ENCODE measurements at regions not wholly inside any gene's neighbourhood (a gene's known extent, or its start where the extent isn't known, plus 50 kb on each side); places are given as distances from the start of the nearest gene placed in this dataset.

DNA sequence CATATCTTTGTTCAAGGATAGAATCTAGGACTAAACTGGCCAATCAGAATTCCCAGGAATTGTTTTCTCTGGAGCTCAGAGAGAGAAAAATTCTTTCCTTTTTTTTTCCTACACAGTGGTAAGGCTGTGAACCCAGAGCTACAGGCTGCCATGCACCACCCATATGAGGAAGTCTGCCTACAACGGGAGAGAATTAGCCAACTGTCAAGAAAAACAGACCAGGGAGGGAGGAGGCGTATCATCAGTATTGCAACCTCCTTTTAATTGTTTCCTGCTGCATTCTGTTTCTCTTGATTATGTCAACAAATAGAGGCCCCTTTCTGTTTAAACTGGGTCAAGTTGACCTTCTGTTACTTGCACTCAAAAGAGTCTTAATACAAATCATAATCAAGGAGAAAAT, 176.5 kb upstream of the UBASH3B start:
- H3K36me3 ChIP-seq (ENCODE audit: control insufficient read depth in 2 of 2, insufficient read depth in 2 of 2, low read length in 1 of 2): no peaks in the 10 kb centered on the region
- DNase-seq (ENCODE audit: low read depth in 6 of 9, low spot score in 9 of 9): no peak
- no peaks in the 10 kb centered on the region for H3K4me1 ChIP-seq (ENCODE audit: control insufficient read depth in 2 of 2, insufficient read depth in 2 of 2, low read length in 2 of 2)
- H3K9me3 ChIP-seq (ENCODE audit: control insufficient read depth in 2 of 2, insufficient read depth in 1 of 2, low read length in 1 of 2): no peaks in the 10 kb centered on the region
- H3K4me3 ChIP-seq (ENCODE audit: low read length in 2 of 2): no peak overlapping the region
- WGBS: 78% methylated on average over 2 of the region's 2 CpGs
- H3K27ac ChIP-seq (ENCODE audit: low read depth in 1 of 2, low read length in 1 of 2): no peak overlapping the region
- H3K27me3 ChIP-seq (ENCODE audit: control insufficient read depth in 2 of 2, insufficient read depth in 1 of 2, low read length in 1 of 2): no peaks in the 10 kb centered on the region

DNA sequence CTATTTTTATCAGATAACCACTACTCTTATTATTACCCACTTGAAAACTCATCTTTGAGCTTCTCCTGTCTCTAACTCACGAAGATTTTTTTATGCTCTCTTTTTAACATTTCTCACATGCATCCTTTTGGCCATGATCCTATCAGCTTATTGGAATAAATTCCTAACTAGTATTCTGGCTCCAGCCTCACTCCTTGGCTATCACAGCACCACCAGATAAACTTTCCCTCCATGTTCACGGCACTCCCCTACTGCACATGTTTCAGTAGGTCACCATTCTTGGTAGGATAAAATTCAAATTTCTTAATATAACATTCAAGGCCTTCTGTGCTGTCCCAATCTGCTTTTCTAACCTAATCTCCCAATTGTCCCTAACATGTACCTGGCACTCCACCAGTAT, 186.6 kb upstream of the UBASH3B start:
- Histone ChIP-seq H3K4me3 (ENCODE audit: low read length in 2 of 2) (no peak overlapping the region), H3K4me1 (ENCODE audit: control insufficient read depth in 2 of 2, insufficient read depth in 2 of 2, low read length in 2 of 2) (no peaks in the 10 kb centered on the region), H3K36me3 (ENCODE audit: control insufficient read depth in 2 of 2, insufficient read depth in 2 of 2, low read length in 1 of 2) (no peaks in the 10 kb centered on the region), H3K27me3 (ENCODE audit: control insufficient read depth in 2 of 2, insufficient read depth in 1 of 2, low read length in 1 of 2) (no peaks in the 10 kb centered on the region), H3K27ac (ENCODE audit: low read depth in 1 of 2, low read length in 1 of 2) (no peak overlapping the region), H3K9me3 (ENCODE audit: control insufficient read depth in 2 of 2, insufficient read depth in 1 of 2, low read length in 1 of 2) (no peaks in the 10 kb centered on the region)
- 88% methylated on average over 2 of the region's 2 CpGs for WGBS
- no peak for DNase-seq (ENCODE audit: low read depth in 6 of 9, low spot score in 9 of 9)

DNA sequence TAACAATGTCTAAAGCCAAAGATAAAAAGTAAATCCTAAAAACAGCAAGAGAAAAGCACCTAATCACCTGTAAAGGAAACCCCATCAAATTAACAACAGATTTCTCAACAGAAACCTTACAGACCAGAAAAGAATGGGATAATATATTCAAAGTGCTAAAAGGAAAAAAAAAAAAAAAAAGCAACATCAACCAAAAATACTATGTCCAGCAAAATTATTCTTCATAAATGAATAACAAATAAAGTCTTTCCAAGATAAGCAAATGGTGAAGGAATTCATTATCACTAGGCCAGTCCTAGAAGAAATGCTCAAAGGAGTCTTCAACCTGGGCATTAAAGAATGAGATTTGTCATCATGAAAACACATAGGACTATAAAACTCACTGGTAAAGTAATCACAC, 192.0 kb upstream of the UBASH3B start:
- no peaks in the 10 kb centered on the region for H3K36me3 ChIP-seq (ENCODE audit: control insufficient read depth in 2 of 2, insufficient read depth in 2 of 2, low read length in 1 of 2)
- no peak for DNase-seq (ENCODE audit: low read depth in 6 of 9, low spot score in 9 of 9)
- H3K4me3 ChIP-seq (ENCODE audit: low read length in 2 of 2): no peak overlapping the region
- no peak overlapping the region for H3K27ac ChIP-seq (ENCODE audit: low read depth in 1 of 2, low read length in 1 of 2)
- H3K4me1 ChIP-seq (ENCODE audit: control insufficient read depth in 2 of 2, insufficient read depth in 2 of 2, low read length in 2 of 2): no peaks in the 10 kb centered on the region
- H3K27me3 ChIP-seq (ENCODE audit: control insufficient read depth in 2 of 2, insufficient read depth in 1 of 2, low read length in 1 of 2): no peaks in the 10 kb centered on the region
- no peaks in the 10 kb centered on the region for H3K9me3 ChIP-seq (ENCODE audit: control insufficient read depth in 2 of 2, insufficient read depth in 1 of 2, low read length in 1 of 2)

DNA sequence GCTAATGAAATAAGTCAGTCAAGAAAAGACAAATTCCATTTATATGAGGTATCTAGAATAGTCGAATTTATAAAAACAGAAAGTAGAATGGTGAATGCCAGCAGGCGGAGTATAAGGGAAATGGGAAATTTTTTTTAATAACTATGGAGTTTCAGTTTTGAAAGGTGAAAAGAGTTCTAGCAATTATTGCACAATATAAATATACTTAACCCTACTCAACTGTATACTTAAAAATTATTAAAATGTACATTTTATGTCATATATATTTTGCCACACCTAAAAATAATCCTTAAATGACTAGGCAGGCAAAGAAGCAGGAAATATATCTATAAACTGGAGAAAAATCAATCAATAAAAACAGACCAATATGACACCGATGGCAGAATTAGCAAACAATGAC, 196.5 kb upstream of the UBASH3B start:
- no peak for DNase-seq (ENCODE audit: low read depth in 6 of 9, low spot score in 9 of 9)
- no peaks in the 10 kb centered on the region for H3K9me3 ChIP-seq (ENCODE audit: control insufficient read depth in 2 of 2, insufficient read depth in 1 of 2, low read length in 1 of 2)
- H3K27ac ChIP-seq (ENCODE audit: low read depth in 1 of 2, low read length in 1 of 2): no peak overlapping the region
- WGBS: 98% methylated on average over 3 of the region's 3 CpGs
- no peaks in the 10 kb centered on the region for H3K4me1 ChIP-seq (ENCODE audit: control insufficient read depth in 2 of 2, insufficient read depth in 2 of 2, low read length in 2 of 2)
- no peak overlapping the region for H3K4me3 ChIP-seq (ENCODE audit: low read length in 2 of 2)
- H3K27me3 ChIP-seq (ENCODE audit: control insufficient read depth in 2 of 2, insufficient read depth in 1 of 2, low read length in 1 of 2): no peaks in the 10 kb centered on the region
- H3K36me3 ChIP-seq (ENCODE audit: control insufficient read depth in 2 of 2, insufficient read depth in 2 of 2, low read length in 1 of 2): no peaks in the 10 kb centered on the region

DNA sequence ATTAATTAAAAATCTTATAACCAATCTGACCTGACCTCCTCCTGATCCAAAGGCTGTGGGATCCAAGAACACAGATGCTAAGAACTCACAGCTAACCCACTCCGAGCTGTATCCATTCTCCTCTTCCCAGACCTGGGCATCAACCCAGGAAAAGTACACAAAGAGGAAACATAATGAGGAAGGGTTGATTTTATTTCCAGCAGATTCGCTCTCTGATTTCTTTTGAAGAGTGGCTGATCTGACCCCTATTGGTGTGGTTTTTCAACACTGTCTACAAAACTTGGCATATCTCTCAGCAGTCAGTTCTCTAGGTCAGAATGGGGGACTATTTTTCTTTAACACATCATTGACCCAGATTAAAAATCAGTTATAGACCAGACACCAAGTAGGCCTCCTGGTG, 201.9 kb upstream of the UBASH3B start:
- no peaks in the 10 kb centered on the region for H3K9me3 ChIP-seq (ENCODE audit: control insufficient read depth in 2 of 2, insufficient read depth in 1 of 2, low read length in 1 of 2)
- H3K36me3 ChIP-seq (ENCODE audit: control insufficient read depth in 2 of 2, insufficient read depth in 2 of 2, low read length in 1 of 2): no peaks in the 10 kb centered on the region
- no peak for DNase-seq (ENCODE audit: low read depth in 6 of 9, low spot score in 9 of 9)
- 91% methylated on average over 2 of the region's 2 CpGs for WGBS
- H3K27me3 ChIP-seq (ENCODE audit: control insufficient read depth in 2 of 2, insufficient read depth in 1 of 2, low read length in 1 of 2): no peaks in the 10 kb centered on the region
- no peak overlapping the region for H3K27ac ChIP-seq (ENCODE audit: low read depth in 1 of 2, low read length in 1 of 2)
- H3K4me3 ChIP-seq (ENCODE audit: low read length in 2 of 2): no peak overlapping the region
- H3K4me1 ChIP-seq (ENCODE audit: control insufficient read depth in 2 of 2, insufficient read depth in 2 of 2, low read length in 2 of 2): no peaks in the 10 kb centered on the region

DNA sequence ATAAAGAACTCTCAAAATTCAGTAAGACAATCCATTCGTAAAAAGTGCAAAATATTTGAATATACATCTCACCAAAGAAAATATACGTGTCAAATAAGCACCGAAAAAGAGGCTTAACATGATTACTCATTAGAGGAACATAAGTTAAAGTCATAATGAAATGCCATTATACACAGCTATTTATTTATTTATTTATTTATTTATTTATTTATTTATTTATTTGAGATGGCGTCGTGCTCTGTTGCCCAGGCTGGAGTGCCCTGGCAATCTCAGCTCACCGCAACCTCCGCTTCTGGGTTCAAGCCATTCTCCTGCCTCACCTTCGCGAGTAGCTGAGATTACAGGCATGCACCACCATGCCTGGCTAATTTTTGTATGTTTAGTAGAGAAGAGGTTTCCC, 203.6 kb upstream of the UBASH3B start:
- no peaks in the 10 kb centered on the region for H3K27me3 ChIP-seq (ENCODE audit: control insufficient read depth in 2 of 2, insufficient read depth in 1 of 2, low read length in 1 of 2)
- no peaks in the 10 kb centered on the region for H3K4me1 ChIP-seq (ENCODE audit: control insufficient read depth in 2 of 2, insufficient read depth in 2 of 2, low read length in 2 of 2)
- DNase-seq (ENCODE audit: low read depth in 6 of 9, low spot score in 9 of 9): no peak
- 97% methylated on average over 9 of the region's 9 CpGs for WGBS
- no peaks in the 10 kb centered on the region for H3K36me3 ChIP-seq (ENCODE audit: control insufficient read depth in 2 of 2, insufficient read depth in 2 of 2, low read length in 1 of 2)
- no peaks in the 10 kb centered on the region for H3K9me3 ChIP-seq (ENCODE audit: control insufficient read depth in 2 of 2, insufficient read depth in 1 of 2, low read length in 1 of 2)
- H3K27ac ChIP-seq (ENCODE audit: low read depth in 1 of 2, low read length in 1 of 2): no peak overlapping the region
- no peak overlapping the region for H3K4me3 ChIP-seq (ENCODE audit: low read length in 2 of 2)

DNA sequence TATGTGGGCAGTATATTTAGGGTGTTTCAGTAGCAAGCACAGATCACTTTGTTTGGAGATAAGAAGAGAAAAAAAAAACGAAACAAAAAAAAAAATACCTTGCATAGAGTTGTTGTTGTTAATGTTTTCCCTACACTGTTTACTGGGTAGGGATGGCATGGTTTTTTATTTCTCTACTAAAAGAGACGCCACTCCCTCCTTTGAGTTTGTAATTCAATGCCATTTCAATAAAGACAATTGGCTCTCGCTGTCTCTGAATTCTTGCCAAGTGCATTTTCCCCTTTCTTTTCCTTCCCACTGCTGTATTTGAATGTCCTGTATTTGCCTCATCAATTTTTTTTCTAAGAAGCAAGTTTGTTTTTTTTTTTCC, 213.9 kb upstream of the UBASH3B start:
- Histone ChIP-seq H3K4me3 (ENCODE audit: low read length in 2 of 2) (peak overlapping the region in 1 of 2 donors; percentile 2), H3K36me3 (ENCODE audit: control insufficient read depth in 2 of 2, insufficient read depth in 2 of 2, low read length in 1 of 2) (no peaks in the 10 kb centered on the region), H3K27ac (ENCODE audit: low read depth in 1 of 2, low read length in 1 of 2) (no peak overlapping the region), H3K4me1 (ENCODE audit: control insufficient read depth in 2 of 2, insufficient read depth in 2 of 2, low read length in 2 of 2) (peaks cover 0 to 6% of the 10 kb centered on the region in 2 donors), H3K27me3 (ENCODE audit: control insufficient read depth in 2 of 2, insufficient read depth in 1 of 2, low read length in 1 of 2) (peaks cover 2 to 28% of the 10 kb centered on the region in 2 donors), H3K9me3 (ENCODE audit: control insufficient read depth in 2 of 2, insufficient read depth in 1 of 2, low read length in 1 of 2) (no peaks in the 10 kb centered on the region)
- WGBS: 64% methylated on average over 3 of the region's 3 CpGs
- no peak for DNase-seq (ENCODE audit: low read depth in 6 of 9, low spot score in 9 of 9)

DNA sequence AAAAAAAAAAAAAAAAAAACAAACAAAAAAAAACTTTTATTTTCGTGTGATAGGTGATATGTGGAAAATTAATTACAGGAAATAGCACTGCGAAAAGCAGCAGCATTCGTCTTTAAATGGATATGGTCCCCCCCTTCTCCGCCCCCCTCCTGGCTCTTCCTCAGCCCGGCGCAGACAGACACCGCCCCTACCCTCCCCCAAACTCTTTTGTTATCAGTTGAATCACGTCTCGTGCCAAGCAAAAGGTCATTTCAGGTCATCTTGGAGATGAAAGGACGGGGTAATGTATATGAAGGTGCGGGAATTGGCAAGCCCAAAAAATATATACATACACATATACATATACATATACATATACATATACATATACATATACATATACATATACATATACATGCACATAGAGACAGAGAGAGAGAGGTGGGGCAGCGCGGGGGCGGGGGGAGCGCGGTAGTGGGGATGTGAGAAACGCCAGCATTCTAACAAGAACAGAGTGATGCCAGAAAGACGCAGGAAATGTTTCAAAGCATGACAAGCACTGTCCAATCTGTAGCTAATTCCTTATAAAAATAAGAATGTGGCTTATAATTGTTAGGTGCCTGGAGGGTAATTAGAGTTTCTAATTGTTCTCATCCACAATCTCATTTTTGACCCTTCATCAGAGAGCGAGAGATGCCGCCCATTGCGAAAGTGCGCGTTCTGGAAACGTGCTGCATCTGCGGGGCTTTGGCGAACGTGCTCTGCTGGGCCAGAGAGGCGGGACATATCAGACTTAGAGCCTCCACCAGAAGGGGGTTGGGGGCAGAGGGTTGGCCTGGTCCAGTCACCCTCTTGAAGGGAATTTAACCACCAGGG, 214.5 kb upstream of the UBASH3B start:
- H3K27me3 ChIP-seq (ENCODE audit: control insufficient read depth in 2 of 2, insufficient read depth in 1 of 2, low read length in 1 of 2): peaks cover 2 to 28% of the 10 kb centered on the region in 2 donors
- no peaks in the 10 kb centered on the region for H3K36me3 ChIP-seq (ENCODE audit: control insufficient read depth in 2 of 2, insufficient read depth in 2 of 2, low read length in 1 of 2)
- H3K27ac ChIP-seq (ENCODE audit: low read depth in 1 of 2, low read length in 1 of 2): no peak overlapping the region
- no peak for DNase-seq (ENCODE audit: low read depth in 6 of 9, low spot score in 9 of 9)
- no peaks in the 10 kb centered on the region for H3K9me3 ChIP-seq (ENCODE audit: control insufficient read depth in 2 of 2, insufficient read depth in 1 of 2, low read length in 1 of 2)
- peaks cover 0 to 6% of the 10 kb centered on the region in 2 donors for H3K4me1 ChIP-seq (ENCODE audit: control insufficient read depth in 2 of 2, insufficient read depth in 2 of 2, low read length in 2 of 2)
- 6% methylated on average over 28 of the region's 28 CpGs for WGBS
- H3K4me3 ChIP-seq (ENCODE audit: low read length in 2 of 2): peak overlapping the region; percentile 2 to 26

DNA sequence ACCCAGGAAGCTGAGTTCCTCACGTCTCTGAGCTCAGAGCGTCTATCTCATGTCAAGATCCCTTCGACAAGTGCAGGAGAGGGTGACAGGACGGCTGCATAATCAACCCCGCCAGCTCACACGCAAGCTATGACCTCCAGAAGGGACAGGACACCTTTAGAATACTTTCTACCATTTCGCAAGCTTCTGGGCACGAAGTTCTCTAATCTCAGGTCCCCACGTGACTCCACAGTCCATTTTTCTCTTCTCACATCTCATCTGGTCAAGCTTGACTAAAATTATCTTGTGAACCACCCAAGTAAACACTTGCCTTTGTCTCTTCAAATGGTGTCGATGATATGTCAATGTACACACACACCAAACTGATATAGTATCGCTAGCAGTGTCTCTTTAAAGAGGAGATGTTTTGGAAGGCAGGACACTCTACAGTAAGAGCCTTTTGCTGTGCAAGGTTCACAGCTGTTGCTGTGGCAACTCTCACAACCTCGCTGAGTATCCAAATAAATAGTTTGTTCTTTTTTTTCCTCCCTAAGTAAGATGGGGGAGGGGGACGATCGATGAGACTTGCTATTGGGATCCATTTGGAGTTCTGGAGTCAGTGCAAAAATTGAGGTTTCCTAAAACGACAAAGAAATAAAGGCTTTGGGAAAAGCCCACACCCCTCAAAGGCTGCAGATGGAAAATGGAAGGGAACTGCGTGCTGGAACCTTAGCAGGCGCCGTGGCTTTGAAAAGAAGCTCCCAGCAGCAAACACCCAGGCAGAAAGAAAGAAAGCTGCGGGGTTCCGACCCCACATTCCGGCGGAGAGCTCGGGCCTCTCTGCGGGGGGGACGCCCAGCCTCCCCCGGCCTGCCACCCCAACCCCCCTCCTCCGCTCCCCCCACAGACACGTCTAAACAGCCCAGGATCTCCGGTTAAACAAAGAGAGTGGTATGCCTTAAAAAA, 215.4 kb upstream of the UBASH3B start:
- Histone ChIP-seq H3K9me3 (ENCODE audit: control insufficient read depth in 2 of 2, insufficient read depth in 1 of 2, low read length in 1 of 2) (no peaks in the 10 kb centered on the region), H3K27ac (ENCODE audit: low read depth in 1 of 2, low read length in 1 of 2) (no peak overlapping the region), H3K27me3 (ENCODE audit: control insufficient read depth in 2 of 2, insufficient read depth in 1 of 2, low read length in 1 of 2) (peaks cover 2 to 28% of the 10 kb centered on the region in 2 donors), H3K4me1 (ENCODE audit: control insufficient read depth in 2 of 2, insufficient read depth in 2 of 2, low read length in 2 of 2) (peaks cover 0 to 6% of the 10 kb centered on the region in 2 donors), H3K36me3 (ENCODE audit: control insufficient read depth in 2 of 2, insufficient read depth in 2 of 2, low read length in 1 of 2) (no peaks in the 10 kb centered on the region), H3K4me3 (ENCODE audit: low read length in 2 of 2) (peak overlapping the region in 1 of 2 donors; percentile 26)
- no peak for DNase-seq (ENCODE audit: low read depth in 6 of 9, low spot score in 9 of 9)
- 32% methylated on average over 29 of the region's 29 CpGs for WGBS
